HL-60 (cell line): ENCODE measurements at regions not wholly inside any gene's neighbourhood (a gene's known extent, or its start where the extent isn't known, plus 50 kb on each side); places are given as distances from the start of the nearest gene placed in this dataset.

Source experiments
- DNase-seq, 2 experiments: peaks; one replicate each; pipeline ENCODE4 v3.0.0-alpha.2; 2010 to 2020; ENCODE audit warnings: low read depth in 1 of 2, low spot score in 1 of 2
- H3K27ac ChIP-seq: fragments of 250-450 bp; sonication (Bioruptor Pico); replicated peaks from 2 replicates; pipeline ENCODE4 v1.5.1; 2020; ENCODE audit warnings: mild to moderate bottlenecking, moderate library complexity
- H3K27me3 ChIP-seq: fragments of 250-450 bp; sonication (Bioruptor Pico); 2 replicates; pipeline ENCODE4 v1.5.1; 2021; ENCODE audit warnings: mild to moderate bottlenecking, moderate library complexity; ENCODE audit not compliant: insufficient read depth, poor library complexity, severe bottlenecking
- H3K4me3 ChIP-seq: replicated peaks from 2 replicates; pipeline ENCODE4 v1.5.1; 2011; ENCODE audit warnings: mild to moderate bottlenecking, control low read depth, low read length; ENCODE audit not compliant: insufficient read depth
- GABPA ChIP-seq: IDR thresholded peaks from 2 replicates; pipeline ENCODE4 v1.6.1; 2012; ENCODE audit warnings: low read depth
- POLR2AphosphoS5 ChIP-seq: IDR thresholded peaks from 2 replicates; pipeline ENCODE4 v1.6.1; 2012; ENCODE audit warnings: low read depth
- SPI1 ChIP-seq: IDR thresholded peaks from 2 replicates; pipeline ENCODE4 v1.6.1; 2012; ENCODE audit warnings: low read depth, mild to moderate bottlenecking, borderline replicate concordance
- TF ChIP-seq, protein P1 (sequence below): IDR thresholded peaks from 2 replicates; pipeline ENCODE4 v1.6.1; 2012; ENCODE audit warnings: low read depth; ENCODE audit not compliant: insufficient replicate concordance
- TF ChIP-seq, protein P2 (sequence below): IDR thresholded peaks from one replicate; pipeline ENCODE4 v1.5.1; 2011; ENCODE audit warnings: low read length, control low read depth, inconsistent platforms; ENCODE audit not compliant: insufficient read depth

DNA sequence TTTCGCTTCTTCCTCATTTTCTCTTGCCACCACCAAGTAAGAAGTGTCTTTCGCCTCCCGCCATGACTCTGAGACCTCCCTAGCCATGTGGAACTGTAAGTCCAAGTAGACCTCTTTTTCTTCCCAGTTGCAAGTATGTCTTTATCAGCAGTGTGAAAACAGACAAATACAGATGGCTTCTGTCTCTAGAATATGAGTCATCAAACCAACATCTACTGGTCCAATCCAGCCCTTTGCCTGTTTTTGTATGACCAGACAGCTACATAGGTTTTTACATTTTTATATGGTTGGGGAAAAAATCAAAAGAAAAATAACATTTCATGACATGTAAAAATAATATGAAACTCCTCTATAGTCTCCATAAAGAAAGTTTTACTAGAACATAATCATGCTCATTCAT lies 118.7 kb upstream of the PTPRG start:
- no peak for DNase-seq
- TF ChIP-seq SPI1 (no peak; the same call in 1 of the 2 replicates), POLR2AphosphoS5 (no peak), GABPA (no peak)
- TF ChIP-seq, protein P1, sequence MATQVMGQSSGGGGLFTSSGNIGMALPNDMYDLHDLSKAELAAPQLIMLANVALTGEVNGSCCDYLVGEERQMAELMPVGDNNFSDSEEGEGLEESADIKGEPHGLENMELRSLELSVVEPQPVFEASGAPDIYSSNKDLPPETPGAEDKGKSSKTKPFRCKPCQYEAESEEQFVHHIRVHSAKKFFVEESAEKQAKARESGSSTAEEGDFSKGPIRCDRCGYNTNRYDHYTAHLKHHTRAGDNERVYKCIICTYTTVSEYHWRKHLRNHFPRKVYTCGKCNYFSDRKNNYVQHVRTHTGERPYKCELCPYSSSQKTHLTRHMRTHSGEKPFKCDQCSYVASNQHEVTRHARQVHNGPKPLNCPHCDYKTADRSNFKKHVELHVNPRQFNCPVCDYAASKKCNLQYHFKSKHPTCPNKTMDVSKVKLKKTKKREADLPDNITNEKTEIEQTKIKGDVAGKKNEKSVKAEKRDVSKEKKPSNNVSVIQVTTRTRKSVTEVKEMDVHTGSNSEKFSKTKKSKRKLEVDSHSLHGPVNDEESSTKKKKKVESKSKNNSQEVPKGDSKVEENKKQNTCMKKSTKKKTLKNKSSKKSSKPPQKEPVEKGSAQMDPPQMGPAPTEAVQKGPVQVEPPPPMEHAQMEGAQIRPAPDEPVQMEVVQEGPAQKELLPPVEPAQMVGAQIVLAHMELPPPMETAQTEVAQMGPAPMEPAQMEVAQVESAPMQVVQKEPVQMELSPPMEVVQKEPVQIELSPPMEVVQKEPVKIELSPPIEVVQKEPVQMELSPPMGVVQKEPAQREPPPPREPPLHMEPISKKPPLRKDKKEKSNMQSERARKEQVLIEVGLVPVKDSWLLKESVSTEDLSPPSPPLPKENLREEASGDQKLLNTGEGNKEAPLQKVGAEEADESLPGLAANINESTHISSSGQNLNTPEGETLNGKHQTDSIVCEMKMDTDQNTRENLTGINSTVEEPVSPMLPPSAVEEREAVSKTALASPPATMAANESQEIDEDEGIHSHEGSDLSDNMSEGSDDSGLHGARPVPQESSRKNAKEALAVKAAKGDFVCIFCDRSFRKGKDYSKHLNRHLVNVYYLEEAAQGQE, result no peak
- TF ChIP-seq, protein P2, sequence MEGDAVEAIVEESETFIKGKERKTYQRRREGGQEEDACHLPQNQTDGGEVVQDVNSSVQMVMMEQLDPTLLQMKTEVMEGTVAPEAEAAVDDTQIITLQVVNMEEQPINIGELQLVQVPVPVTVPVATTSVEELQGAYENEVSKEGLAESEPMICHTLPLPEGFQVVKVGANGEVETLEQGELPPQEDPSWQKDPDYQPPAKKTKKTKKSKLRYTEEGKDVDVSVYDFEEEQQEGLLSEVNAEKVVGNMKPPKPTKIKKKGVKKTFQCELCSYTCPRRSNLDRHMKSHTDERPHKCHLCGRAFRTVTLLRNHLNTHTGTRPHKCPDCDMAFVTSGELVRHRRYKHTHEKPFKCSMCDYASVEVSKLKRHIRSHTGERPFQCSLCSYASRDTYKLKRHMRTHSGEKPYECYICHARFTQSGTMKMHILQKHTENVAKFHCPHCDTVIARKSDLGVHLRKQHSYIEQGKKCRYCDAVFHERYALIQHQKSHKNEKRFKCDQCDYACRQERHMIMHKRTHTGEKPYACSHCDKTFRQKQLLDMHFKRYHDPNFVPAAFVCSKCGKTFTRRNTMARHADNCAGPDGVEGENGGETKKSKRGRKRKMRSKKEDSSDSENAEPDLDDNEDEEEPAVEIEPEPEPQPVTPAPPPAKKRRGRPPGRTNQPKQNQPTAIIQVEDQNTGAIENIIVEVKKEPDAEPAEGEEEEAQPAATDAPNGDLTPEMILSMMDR, result no peak

DNA sequence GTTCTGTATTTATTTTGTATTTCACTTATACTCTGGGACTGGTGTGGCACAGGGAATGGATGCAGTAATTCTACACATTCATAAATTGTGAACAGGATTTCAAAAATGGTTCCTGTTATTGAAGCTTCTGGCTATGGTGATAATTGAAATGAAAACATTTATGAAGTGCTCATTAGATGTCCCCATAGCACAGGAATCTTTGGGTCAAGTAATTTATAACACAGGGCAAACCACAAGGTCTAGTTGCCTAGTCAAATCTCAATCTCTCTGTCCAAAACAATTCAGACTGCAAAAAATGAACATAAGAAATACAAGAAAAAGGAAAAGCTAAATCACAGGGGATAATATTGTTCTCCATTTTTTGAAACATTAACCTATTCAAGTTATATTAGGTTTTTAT lies 117.5 kb upstream of the PTPRG start:
- DNase-seq, result no peak
- Histone ChIP-seq H3K27me3 (no peaks in the 10 kb centered on the region), H3K4me3 (no peak overlapping the region), H3K27ac (no peak overlapping the region)
- TF ChIP-seq POLR2AphosphoS5 (no peak), SPI1 (no peak), GABPA (no peak)
- TF ChIP-seq, protein P2, result no peak
- TF ChIP-seq, protein P1, result no peak

More for the DNA sequence above, 118.7 kb upstream of the PTPRG start:
- Histone ChIP-seq H3K4me3 (no peak overlapping the region), H3K27ac (no peak overlapping the region), H3K27me3 (no peaks in the 10 kb centered on the region)

DNA sequence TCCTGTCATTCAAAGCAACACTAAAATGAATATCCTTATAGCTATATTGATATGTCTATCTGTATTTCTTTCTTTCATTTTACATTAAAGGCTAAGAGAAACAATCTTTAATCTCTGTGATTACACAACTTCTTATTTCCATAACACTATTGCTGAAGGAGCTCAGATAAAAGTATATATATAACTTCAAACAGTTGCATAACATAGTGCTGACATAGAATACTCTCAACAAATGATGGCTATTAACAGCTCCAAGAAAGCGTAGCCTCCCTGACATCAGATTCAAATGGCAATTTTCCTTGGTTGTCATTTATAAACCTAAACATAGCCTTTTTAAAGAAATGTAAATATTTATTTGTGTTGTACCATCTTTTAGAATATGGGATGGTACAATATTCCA lies 116.6 kb upstream of the PTPRG start:
- TF ChIP-seq, protein P1, result no peak
- no peak for TF ChIP-seq POLR2AphosphoS5
- TF ChIP-seq, protein P2, result no peak
- TF ChIP-seq GABPA, result no peak
- no peak for TF ChIP-seq SPI1
- DNase-seq, result no peak
- H3K27ac ChIP-seq, result no peak overlapping the region
- no peaks in the 10 kb centered on the region for H3K27me3 ChIP-seq
- no peak overlapping the region for H3K4me3 ChIP-seq
